ENCODE measurements at regions not wholly inside any gene's neighbourhood (a gene's known extent, or its start where the extent isn't known, plus 50 kb on each side); places are given as distances from the start of the nearest gene placed in this dataset.
"Not testable (repeated sequence)": the region's sequence is repeated elsewhere in the genome, so short reads cannot be mapped to it uniquely, and the experiment has no call there.

GRCh38 chr5:164289526-164289925 lies 784.1 kb downstream of the MAT2B start:
- no peak for DNase-seq (ENCODE audit: low read depth)

- DNase-seq (ENCODE audit: low read depth): no peak
Measured at GRCh38 chr5:164296603-164297080, 791.2 kb downstream of the MAT2B start.

- DNase-seq (ENCODE audit: low read depth): no peak
Measured at GRCh38 chr5:164298165-164298564, 792.7 kb downstream of the MAT2B start.

- DNase-seq (ENCODE audit: low read depth): no peak
Measured at GRCh38 chr5:164300295-164300694, 794.9 kb downstream of the MAT2B start.

- DNase-seq (ENCODE audit: low read depth): no peak
Measured at GRCh38 chr5:164301136-164301535, 795.7 kb downstream of the MAT2B start.

- no peak for DNase-seq (ENCODE audit: low read depth)
Measured at GRCh38 chr5:164301708-164302107, 796.3 kb downstream of the MAT2B start.

- DNase-seq (ENCODE audit: low read depth): no peak
Measured at GRCh38 chr5:164302533-164303235, 797.3 kb downstream of the MAT2B start.

- DNase-seq (ENCODE audit: low read depth): no peak
Measured at GRCh38 chr5:164303646-164304215, 798.3 kb downstream of the MAT2B start.

- DNase-seq (ENCODE audit: low read depth): no peak
Measured at GRCh38 chr5:164306662-164307061, 801.2 kb downstream of the MAT2B start.

- DNase-seq (ENCODE audit: low read depth): no peak
Measured at GRCh38 chr5:164312801-164313200, 807.4 kb downstream of the MAT2B start.

GRCh38 chr5:164317676-164318075 lies 812.3 kb downstream of the MAT2B start:
- DNase-seq (ENCODE audit: low read depth): no peak

GRCh38 chr5:164319161-164319560 lies 813.7 kb downstream of the MAT2B start:
- no peak for DNase-seq (ENCODE audit: low read depth)

GRCh38 chr5:164324239-164324638 lies 818.8 kb downstream of the MAT2B start:
- DNase-seq (ENCODE audit: low read depth): no peak

- no peak for DNase-seq (ENCODE audit: low read depth)
Measured at GRCh38 chr5:164326219-164326618, 820.8 kb downstream of the MAT2B start.

GRCh38 chr5:164327166-164327565 lies 821.7 kb downstream of the MAT2B start:
- DNase-seq (ENCODE audit: low read depth): not testable (repeated sequence)

- DNase-seq (ENCODE audit: low read depth): no peak
Measured at GRCh38 chr5:164332349-164333196, 827.2 kb downstream of the MAT2B start.

GRCh38 chr5:164335837-164336236 lies 830.4 kb downstream of the MAT2B start:
- DNase-seq (ENCODE audit: low read depth): no peak

- no peak for DNase-seq (ENCODE audit: low read depth)
Measured at GRCh38 chr5:164336276-164336675, 830.9 kb downstream of the MAT2B start.

- DNase-seq (ENCODE audit: low read depth): no peak
Measured at GRCh38 chr5:164336906-164337305, 831.5 kb downstream of the MAT2B start.

- no peak for DNase-seq (ENCODE audit: low read depth)
Measured at GRCh38 chr5:164341056-164341619, 835.7 kb downstream of the MAT2B start.

GRCh38 chr5:164345173-164345849 lies 839.9 kb downstream of the MAT2B start:
- peak; percentile 4 for DNase-seq (ENCODE audit: low read depth)

GRCh38 chr5:164345853-164346252 lies 840.4 kb downstream of the MAT2B start:
- DNase-seq (ENCODE audit: low read depth): no peak
